Endothelial cell of umbilical vein (primary cell): ENCODE measurements at regions not wholly inside any gene's neighbourhood (a gene's known extent, or its start where the extent isn't known, plus 50 kb on each side); places are given as distances from the start of the nearest gene placed in this dataset.
A peak's percentile ranks its signal among the peaks of the same experiment; 100 is the strongest.

ENCODE experiments used
- BruUV-seq: library from RNA; stranded (reverse); fragments of 400-500 nt; replicated peaks from 2 replicates; lab custom pipeline; 2021; lab: Mats Ljungman, UMichigan
- CTCF ChIA-PET: fragments of 300-600, 350-600 bp; sonication (Branson Sonifier 250); formaldehyde crosslinking; loops from one replicate; lab custom pipeline; 2021; ENCODE audit warnings: antibody characterized with exemption, inconsistent platforms; lab: Charles Lee
- POLR2A ChIA-PET: fragments of 300-600, 350-600 bp; sonication (Branson Sonifier 250); formaldehyde crosslinking; loops from one replicate; lab custom pipeline; 2021; ENCODE audit warnings: antibody characterized with exemption, inconsistent platforms; lab: Charles Lee
- DNase-seq: peaks from one replicate; pipeline ENCODE4 v3.0.0-alpha.2; 2011; ENCODE audit warnings: low read depth, low spot score
- FAIRE-seq: peaks from 2 replicates; lab custom pipeline; 2011; peaks lifted over from hg19 to GRCh38; lab: Jason Lieb, UNC
- H2AFZ ChIP-seq: 2 replicates; pipeline ENCODE4 v1.6.0; 2012; ENCODE audit warnings: low read depth, low read length, control low read depth, inconsistent platforms
- H3K27ac ChIP-seq: 2 replicates; pipeline ENCODE4 v1.5.1; 2011; ENCODE audit warnings: low read depth, mild to moderate bottlenecking, control low read depth, low read length, moderate library complexity; ENCODE audit not compliant: insufficient read depth
- H3K27me3 ChIP-seq, 2 experiments: 2 replicates each; pipeline versions ENCODE4 v1.6.0 to v1.6.1; 2011; ENCODE audit warnings: low read length in 2 of 2, mixed read lengths in 1 of 2; ENCODE audit not compliant: control insufficient read depth in 2 of 2, insufficient read depth in 2 of 2
- H3K36me3 ChIP-seq, 2 experiments: 2 replicates in 1 of 2; 3 replicates in 1 of 2; pipeline ENCODE4 v1.5.1; 2011; ENCODE audit warnings: low read length in 2 of 2, mild to moderate bottlenecking in 1 of 2, moderate library complexity in 1 of 2; ENCODE audit not compliant: control insufficient read depth in 2 of 2, insufficient read depth in 2 of 2; ENCODE audit errors: extremely low read depth in 1 of 2
- H3K4me1 ChIP-seq: 3 replicates; pipeline ENCODE4 v1.5.1; 2011; ENCODE audit warnings: mild to moderate bottlenecking, low read length; ENCODE audit not compliant: control insufficient read depth, insufficient read depth; ENCODE audit errors: extremely low read depth
- H3K4me2 ChIP-seq: 2 replicates; pipeline ENCODE4 v1.6.1; 2011; ENCODE audit warnings: low read length, control low read depth, mixed read lengths; ENCODE audit not compliant: insufficient read depth
- H3K4me3 ChIP-seq, 3 experiments: fragments of 200-600 bp in 1 of 3; sonication (generic), shearing (Covaris generic) in 1 of 3; replicated peaks in 1 of 3; 2 replicates each; pipeline ENCODE4 v1.5.1; 2011 to 2016; ENCODE audit warnings: control low read depth in 3 of 3, low read length in 3 of 3, mild to moderate bottlenecking in 2 of 3, inconsistent platforms in 1 of 3, low read depth in 1 of 3, moderate library complexity in 1 of 3; ENCODE audit not compliant: insufficient read depth in 1 of 3
- H3K79me2 ChIP-seq: 2 replicates; pipeline ENCODE4 v1.6.0; 2012; ENCODE audit warnings: low read length, inconsistent platforms; ENCODE audit not compliant: control insufficient read depth, insufficient read depth
- H3K9ac ChIP-seq: replicated peaks from 2 replicates; pipeline ENCODE3; 2011; ENCODE audit warnings: low read length, control low read depth; ENCODE audit not compliant: insufficient read depth; ENCODE audit errors: extremely low read depth
- H3K9me1 ChIP-seq: replicated peaks from 3 replicates; pipeline ENCODE4 v1.6.0; 2011; ENCODE audit warnings: mild to moderate bottlenecking, low read length; ENCODE audit not compliant: control insufficient read depth, insufficient read depth; ENCODE audit errors: extremely low read depth
- H3K9me3 ChIP-seq: replicated peaks from 2 replicates; pipeline ENCODE4 v1.5.1; 2012; ENCODE audit warnings: low read length, inconsistent platforms; ENCODE audit not compliant: control insufficient read depth, insufficient read depth
- H4K20me1 ChIP-seq: replicated peaks from 2 replicates; pipeline ENCODE3; 2011; ENCODE audit warnings: mild to moderate bottlenecking, low read length; ENCODE audit not compliant: control insufficient read depth, insufficient read depth; ENCODE audit errors: extremely low read depth
- CTCF ChIP-seq, 2 donors: IDR thresholded peaks; 1 replicate in 1 of 2; 2 replicates in 1 of 2; pipeline ENCODE4 v1.5.1; 2011; ENCODE audit warnings: low read length in 2 of 2, mild to moderate bottlenecking in 2 of 2, moderate library complexity in 2 of 2, control low read depth in 1 of 2, inconsistent platforms in 1 of 2, low read depth in 1 of 2; ENCODE audit not compliant: insufficient read depth in 1 of 2; ENCODE audit errors: extremely low read depth in 1 of 2
- EZH2 ChIP-seq: IDR thresholded peaks from 2 replicates; pipeline ENCODE4 v1.6.1; 2012; ENCODE audit warnings: borderline replicate concordance, low read depth, mild to moderate bottlenecking, moderate library complexity, low read length, inconsistent platforms; ENCODE audit not compliant: severe bottlenecking
- FOS ChIP-seq: IDR thresholded peaks from 2 replicates; pipeline ENCODE4 v1.6.1; 2011; ENCODE audit warnings: mild to moderate bottlenecking, low read length, moderate library complexity, borderline replicate concordance; ENCODE audit not compliant: insufficient read depth
- GATA2 ChIP-seq: IDR thresholded peaks from 2 replicates; pipeline ENCODE4 v1.7.0; 2011; ENCODE audit warnings: low read depth, mild to moderate bottlenecking, moderate library complexity, mixed read lengths, low read length; ENCODE audit not compliant: insufficient read length, insufficient read depth
- MYC ChIP-seq: IDR thresholded peaks from one replicate; pipeline ENCODE4 v1.6.1; 2011; ENCODE audit warnings: mild to moderate bottlenecking, low read depth, low read length
- POLR2A ChIP-seq: IDR thresholded peaks from 2 replicates; pipeline ENCODE4 v1.6.1; 2012; ENCODE audit warnings: low read depth, mild to moderate bottlenecking, control low read depth, low read length
- POLR2AphosphoS5 ChIP-seq: IDR thresholded peaks from 2 replicates; pipeline ENCODE4 v1.6.1; 2012; ENCODE audit warnings: low read depth, mild to moderate bottlenecking, control low read depth, low read length, moderate library complexity; ENCODE audit not compliant: insufficient read depth
- dilution Hi-C: fragments of 300-500 bp; cut with MboI; formaldehyde crosslinking; loops from one replicate; pipeline ENCODE4 v1.15.0; 2019; ENCODE audit warnings: low sequenced_read_pairs; ENCODE audit not compliant: extremely low pct_ligation_motif_present
- intact Hi-C: fragments of 100-400 bp; cut with micrococcal nuclease; formaldehyde crosslinking; loops from one replicate; pipeline ENCODE4 v1.10.0; 2022

- peak; percentile 20 for DNase-seq
- BruUV-seq, result no TSS peak
- no peaks in the 10 kb centered on the region for H3K79me2 ChIP-seq
- FAIRE-seq, result no peak
- TF ChIP-seq EZH2 (no peak), FOS (peak; percentile 42), MYC (no peak), GATA2 (no peak), POLR2AphosphoS5 (no peak), POLR2A (no peak), CTCF (IDR thresholded peaks at IDR 0.05; ENCODE audit: extremely low read depth in 1 of 2, insufficient read depth in 1 of 2, low read depth in 1 of 2, low read length in 2 of 2) (no peak)
- H3K4me3 ChIP-seq, result no peak overlapping the region
- POLR2A ChIA-PET, result no interaction called here
- no peak overlapping the region for H3K4me2 ChIP-seq
- intact Hi-C loops (loop anchor here (5.0 kb wide), 2 partner anchors 37 to 137 kb away; no protein-coding TSS in a partner anchor), dilution Hi-C loops (no loop called here)
- no peak overlapping the region for H3K9ac ChIP-seq
- no peaks in the 10 kb centered on the region for H4K20me1 ChIP-seq
- H3K9me3 ChIP-seq, result no peaks in the 10 kb centered on the region
- no peaks in the 10 kb centered on the region for H3K27me3 ChIP-seq
- H3K9me1 ChIP-seq, result no peaks in the 10 kb centered on the region
- H3K27ac ChIP-seq, result no peak overlapping the region
- H2AFZ ChIP-seq, result no peak overlapping the region
- H3K4me1 ChIP-seq, result peaks cover 24% of the 10 kb centered on the region
- CTCF ChIA-PET, result interaction anchor here (1.2 kb wide), 1 partner anchor 10 kb away, joined by 4 read pairs; no protein-coding TSS in a partner anchor
- no peaks in the 10 kb centered on the region for H3K36me3 ChIP-seq
Measured at GRCh38 chr14:56414236-56414635, 165.4 kb upstream of the TMEM260 start.
